ENCODE measurements at regions not wholly inside any gene's neighbourhood (a gene's known extent, or its start where the extent isn't known, plus 50 kb on each side); places are given as distances from the start of the nearest gene placed in this dataset.

DNA sequence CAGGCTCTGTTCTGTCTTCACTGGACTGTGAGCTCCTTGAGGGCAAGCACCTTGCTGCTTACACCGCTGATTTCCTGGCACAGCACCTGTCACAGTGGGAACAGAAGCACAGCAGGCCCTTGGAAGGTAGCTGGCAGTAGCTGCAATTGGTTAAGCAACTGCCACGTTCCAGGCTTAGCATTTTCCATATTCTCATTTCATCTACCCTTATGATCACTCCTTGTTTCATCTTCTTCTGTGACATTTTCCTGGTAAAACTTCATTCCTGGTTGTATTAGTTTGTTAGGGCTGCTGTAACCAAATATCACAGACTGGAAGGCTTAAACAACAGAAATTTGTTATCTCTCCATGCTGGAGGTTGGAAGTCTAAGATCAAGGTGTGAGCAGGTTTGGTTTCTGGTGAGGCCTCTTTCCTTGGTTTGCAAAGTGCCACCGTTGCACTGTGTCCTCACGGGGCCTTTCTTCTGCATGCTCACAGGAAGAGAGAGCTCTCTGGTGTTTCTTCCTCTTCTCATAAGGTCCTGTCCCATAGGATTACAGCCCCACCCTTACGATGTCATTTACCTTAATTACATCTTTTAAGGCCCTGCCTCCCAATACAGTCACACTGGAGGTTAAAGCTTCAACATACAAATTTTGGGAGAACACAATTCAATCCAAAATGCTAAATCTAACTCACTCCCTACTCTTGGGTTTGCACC, 121.7 kb upstream of the CPSF6 start:
- peaks cover 5% of the 10 kb centered on the region for H3K27me3 Mint-ChIP-seq (ENCODE audit: low read depth)
- H3K27ac Mint-ChIP-seq (ENCODE audit: unreplicated experiment): no peak overlapping the region

GRCh38 chr12:69118516-69118915, 120.9 kb upstream of the CPSF6 start:
- TF ChIP-seq, protein P1, sequence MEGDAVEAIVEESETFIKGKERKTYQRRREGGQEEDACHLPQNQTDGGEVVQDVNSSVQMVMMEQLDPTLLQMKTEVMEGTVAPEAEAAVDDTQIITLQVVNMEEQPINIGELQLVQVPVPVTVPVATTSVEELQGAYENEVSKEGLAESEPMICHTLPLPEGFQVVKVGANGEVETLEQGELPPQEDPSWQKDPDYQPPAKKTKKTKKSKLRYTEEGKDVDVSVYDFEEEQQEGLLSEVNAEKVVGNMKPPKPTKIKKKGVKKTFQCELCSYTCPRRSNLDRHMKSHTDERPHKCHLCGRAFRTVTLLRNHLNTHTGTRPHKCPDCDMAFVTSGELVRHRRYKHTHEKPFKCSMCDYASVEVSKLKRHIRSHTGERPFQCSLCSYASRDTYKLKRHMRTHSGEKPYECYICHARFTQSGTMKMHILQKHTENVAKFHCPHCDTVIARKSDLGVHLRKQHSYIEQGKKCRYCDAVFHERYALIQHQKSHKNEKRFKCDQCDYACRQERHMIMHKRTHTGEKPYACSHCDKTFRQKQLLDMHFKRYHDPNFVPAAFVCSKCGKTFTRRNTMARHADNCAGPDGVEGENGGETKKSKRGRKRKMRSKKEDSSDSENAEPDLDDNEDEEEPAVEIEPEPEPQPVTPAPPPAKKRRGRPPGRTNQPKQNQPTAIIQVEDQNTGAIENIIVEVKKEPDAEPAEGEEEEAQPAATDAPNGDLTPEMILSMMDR (IDR thresholded peaks at IDR 0.05): no peak
- Mint-ChIP-seq H3K27ac (ENCODE audit: unreplicated experiment) (no peak overlapping the region), H3K4me3 (ENCODE audit: unreplicated experiment) (no peak overlapping the region), H3K27me3 (ENCODE audit: low read depth) (peaks cover 12% of the 10 kb centered on the region), H3K36me3 (ENCODE audit: low read depth) (peaks cover 3% of the 10 kb centered on the region), H3K9me3 (ENCODE audit: low read depth) (no peaks in the 10 kb centered on the region), H3K4me1 (ENCODE audit: low read depth) (peaks cover 3% of the 10 kb centered on the region)
- no peak for DNase-seq (ENCODE audit: low spot score)

More for the DNA sequence above, 121.7 kb upstream of the CPSF6 start:
- no peak overlapping the region for H3K4me3 Mint-ChIP-seq (ENCODE audit: unreplicated experiment)
- DNase-seq (ENCODE audit: low spot score): no peak
- H3K36me3 Mint-ChIP-seq (ENCODE audit: low read depth): no peaks in the 10 kb centered on the region
- no peaks in the 10 kb centered on the region for H3K9me3 Mint-ChIP-seq (ENCODE audit: low read depth)
- no peaks in the 10 kb centered on the region for H3K4me1 Mint-ChIP-seq (ENCODE audit: low read depth)
- TF ChIP-seq, protein P1 (IDR thresholded peaks at IDR 0.05): no peak

GRCh38 chr12:69119770-69120169, 119.6 kb upstream of the CPSF6 start:
- Mint-ChIP-seq H3K9me3 (ENCODE audit: low read depth) (no peaks in the 10 kb centered on the region), H3K4me1 (ENCODE audit: low read depth) (peaks cover 10% of the 10 kb centered on the region), H3K27ac (ENCODE audit: unreplicated experiment) (no peak overlapping the region), H3K27me3 (ENCODE audit: low read depth) (peaks cover 12% of the 10 kb centered on the region), H3K4me3 (ENCODE audit: unreplicated experiment) (no peak overlapping the region), H3K36me3 (ENCODE audit: low read depth) (peaks cover 3% of the 10 kb centered on the region)
- TF ChIP-seq, protein P1 (IDR thresholded peaks at IDR 0.05): no peak
- no peak for DNase-seq (ENCODE audit: low spot score)

DNA sequence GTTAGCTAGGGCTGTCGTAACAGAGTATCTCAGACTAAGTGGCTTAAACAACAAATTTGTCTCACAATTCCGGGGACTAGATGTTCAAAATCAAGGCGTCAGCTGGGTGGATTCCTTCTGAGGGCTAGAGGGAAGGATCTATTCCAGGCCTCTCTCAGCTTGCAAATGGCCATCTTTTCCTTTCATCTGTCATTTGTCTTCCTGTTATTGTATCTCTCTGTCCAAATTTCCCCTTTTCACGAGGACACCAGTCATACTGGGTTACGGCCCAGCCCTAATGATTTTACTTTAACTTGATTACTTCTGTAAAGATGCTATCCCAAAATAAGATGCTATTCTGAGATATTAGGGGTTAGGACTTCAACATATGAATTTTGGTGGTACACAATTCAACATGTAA, 119.0 kb upstream of the CPSF6 start:
- no peaks in the 10 kb centered on the region for H3K9me3 Mint-ChIP-seq (ENCODE audit: low read depth)
- TF ChIP-seq, protein P1 (IDR thresholded peaks at IDR 0.05): no peak
- peaks cover 10% of the 10 kb centered on the region for H3K4me1 Mint-ChIP-seq (ENCODE audit: low read depth)
- no peak overlapping the region for H3K27ac Mint-ChIP-seq (ENCODE audit: unreplicated experiment)
- H3K36me3 Mint-ChIP-seq (ENCODE audit: low read depth): peaks cover 3% of the 10 kb centered on the region
- peaks cover 15% of the 10 kb centered on the region for H3K27me3 Mint-ChIP-seq (ENCODE audit: low read depth)
- DNase-seq (ENCODE audit: low spot score): no peak
- no peak overlapping the region for H3K4me3 Mint-ChIP-seq (ENCODE audit: unreplicated experiment)

DNA sequence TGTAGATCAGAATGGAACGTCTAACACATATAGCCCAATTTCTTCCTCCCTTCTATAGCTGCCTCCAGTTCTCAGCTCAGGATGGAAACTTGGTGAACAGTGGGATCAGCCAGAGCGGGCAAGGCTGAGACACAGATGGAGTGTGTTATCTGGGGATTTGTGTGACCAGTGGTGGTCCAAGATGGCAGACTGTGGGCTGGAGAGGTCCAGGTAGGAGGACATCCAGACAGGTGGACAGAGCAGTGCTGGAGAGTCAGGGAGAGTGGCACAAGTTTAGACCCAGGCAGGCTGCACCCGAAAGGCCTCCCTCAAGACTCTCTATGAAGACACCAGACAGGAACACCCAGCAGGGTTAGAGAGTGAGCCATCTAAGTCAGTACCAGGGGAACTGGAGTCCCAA, 116.1 kb upstream of the CPSF6 start:
- no peak overlapping the region for H3K4me3 Mint-ChIP-seq (ENCODE audit: unreplicated experiment)
- no peak for DNase-seq (ENCODE audit: low spot score)
- no peaks in the 10 kb centered on the region for H3K9me3 Mint-ChIP-seq (ENCODE audit: low read depth)
- TF ChIP-seq, protein P1 (IDR thresholded peaks at IDR 0.05): no peak
- peaks cover 10% of the 10 kb centered on the region for H3K4me1 Mint-ChIP-seq (ENCODE audit: low read depth)
- H3K27me3 Mint-ChIP-seq (ENCODE audit: low read depth): peaks cover 15% of the 10 kb centered on the region
- H3K36me3 Mint-ChIP-seq (ENCODE audit: low read depth): peaks cover 3% of the 10 kb centered on the region
- H3K27ac Mint-ChIP-seq (ENCODE audit: unreplicated experiment): no peak overlapping the region
